T1000 (cell line): ENCODE measurements at regions not wholly inside any gene's neighbourhood (a gene's known extent, or its start where the extent isn't known, plus 50 kb on each side); places are given as distances from the start of the nearest gene placed in this dataset.

Experiments used
- DNase-seq: peaks from one replicate; lab custom pipeline; 2025; ENCODE audit warnings: mixed read lengths; lab: John Stamatoyannopoulos, UW

GRCh38 chr14:65877166-65877565, 464.6 kb downstream of the FUT8 start:
- no peak for DNase-seq

GRCh38 chr14:65877624-65878023, 465.1 kb downstream of the FUT8 start:
- no peak for DNase-seq

- no peak for DNase-seq
Measured at GRCh38 chr14:65878586-65878985, 466.1 kb downstream of the FUT8 start.

- DNase-seq = no peak
Measured at GRCh38 chr14:65879248-65880009, 466.9 kb downstream of the FUT8 start.

- DNase-seq = no peak
Measured at GRCh38 chr14:65880507-65880906, 468.0 kb downstream of the FUT8 start.

- no peak for DNase-seq
Measured at GRCh38 chr14:65881642-65882041, 469.1 kb downstream of the FUT8 start.

GRCh38 chr14:65888677-65889076, 476.1 kb downstream of the FUT8 start:
- DNase-seq = no peak

- no peak for DNase-seq
Measured at GRCh38 chr14:65892315-65892714, 479.8 kb downstream of the FUT8 start.

- DNase-seq = no peak
Measured at GRCh38 chr14:65900164-65900563, 487.6 kb downstream of the FUT8 start.

GRCh38 chr14:65901595-65901994, 489.1 kb downstream of the FUT8 start:
- DNase-seq = no peak

GRCh38 chr14:65904988-65905387, 492.5 kb downstream of the FUT8 start:
- no peak for DNase-seq

GRCh38 chr14:65906344-65906743, 493.8 kb downstream of the FUT8 start:
- DNase-seq = no peak

GRCh38 chr14:65906948-65907347, 494.4 kb downstream of the FUT8 start:
- DNase-seq = no peak

- DNase-seq = no peak
Measured at GRCh38 chr14:65910108-65910786, 497.7 kb downstream of the FUT8 start.

- no peak for DNase-seq
Measured at GRCh38 chr14:65915125-65915524, 502.6 kb downstream of the FUT8 start.

GRCh38 chr14:65916055-65916454, 503.5 kb downstream of the FUT8 start:
- DNase-seq = no peak

- DNase-seq = no peak
Measured at GRCh38 chr14:65920996-65921395, 508.5 kb downstream of the FUT8 start.

GRCh38 chr14:65922142-65922541, 509.6 kb downstream of the FUT8 start:
- DNase-seq = no peak

GRCh38 chr14:65926504-65926903, 514.0 kb downstream of the FUT8 start:
- no peak for DNase-seq

GRCh38 chr14:65926935-65927700, 514.6 kb downstream of the FUT8 start:
- DNase-seq = no peak

GRCh38 chr14:65927931-65928356, 515.4 kb downstream of the FUT8 start:
- DNase-seq = no peak

GRCh38 chr14:65928995-65929394, 516.5 kb downstream of the FUT8 start:
- no peak for DNase-seq
